ENCODE measurements at regions not wholly inside any gene's neighbourhood (a gene's known extent, or its start where the extent isn't known, plus 50 kb on each side); places are given as distances from the start of the nearest gene placed in this dataset.

- TF ChIP-seq CTCF (conservative IDR thresholded peaks at IDR 0.05; ENCODE audit: low read depth, low read length): no peak
- TF ChIP-seq EZH2 (IDR thresholded peaks at IDR 0.05; ENCODE audit: borderline replicate concordance, low read depth, low read length, poor library complexity, severe bottlenecking): no peak
Observed at GRCh38 chr20:22801528-22801927, 217.2 kb upstream of the FOXA2 start.
